Choroid plexus epithelial cell (primary cell): ENCODE measurements at regions not wholly inside any gene's neighbourhood (a gene's known extent, or its start where the extent isn't known, plus 50 kb on each side); places are given as distances from the start of the nearest gene placed in this dataset.
A peak's percentile ranks its signal among the peaks of the same experiment; 100 is the strongest.

Source experiments
- DNase-seq: peaks from one replicate; pipeline ENCODE4 v3.0.0-alpha.2; 2010; ENCODE audit warnings: low read depth
- H3K4me3 ChIP-seq: 2 replicates; pipeline ENCODE4 v1.5.1; 2011; ENCODE audit warnings: low read depth, mild to moderate bottlenecking, control low read depth, low read length, moderate library complexity
- TF ChIP-seq, protein P1 (sequence below): conservative IDR thresholded peaks from 2 replicates; pipeline ENCODE4 v1.5.1; 2011; ENCODE audit warnings: low read depth, mild to moderate bottlenecking, control low read depth, inconsistent platforms, low read length, moderate library complexity

DNA sequence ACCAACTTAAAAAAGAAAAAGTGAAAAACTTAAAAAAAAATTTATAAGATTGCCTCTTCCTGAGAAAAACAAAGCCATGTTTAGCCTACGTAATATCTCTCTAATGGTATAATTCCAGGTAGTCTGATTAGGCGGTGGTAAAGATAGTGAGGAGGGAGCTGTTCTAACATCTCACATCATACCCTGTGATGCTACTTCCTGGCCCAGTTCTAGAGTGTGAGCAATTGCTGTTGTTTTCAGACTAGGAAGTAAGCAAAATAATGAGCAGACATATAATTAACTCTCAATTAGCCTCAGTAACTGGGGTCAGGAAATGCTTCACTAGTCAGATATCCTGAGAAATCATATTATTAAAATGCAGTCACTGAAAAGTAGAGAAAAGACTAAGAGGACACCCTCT lies 113.9 kb downstream of the PHLDA1 start:
- DNase-seq: no peak
- TF ChIP-seq, protein P1, sequence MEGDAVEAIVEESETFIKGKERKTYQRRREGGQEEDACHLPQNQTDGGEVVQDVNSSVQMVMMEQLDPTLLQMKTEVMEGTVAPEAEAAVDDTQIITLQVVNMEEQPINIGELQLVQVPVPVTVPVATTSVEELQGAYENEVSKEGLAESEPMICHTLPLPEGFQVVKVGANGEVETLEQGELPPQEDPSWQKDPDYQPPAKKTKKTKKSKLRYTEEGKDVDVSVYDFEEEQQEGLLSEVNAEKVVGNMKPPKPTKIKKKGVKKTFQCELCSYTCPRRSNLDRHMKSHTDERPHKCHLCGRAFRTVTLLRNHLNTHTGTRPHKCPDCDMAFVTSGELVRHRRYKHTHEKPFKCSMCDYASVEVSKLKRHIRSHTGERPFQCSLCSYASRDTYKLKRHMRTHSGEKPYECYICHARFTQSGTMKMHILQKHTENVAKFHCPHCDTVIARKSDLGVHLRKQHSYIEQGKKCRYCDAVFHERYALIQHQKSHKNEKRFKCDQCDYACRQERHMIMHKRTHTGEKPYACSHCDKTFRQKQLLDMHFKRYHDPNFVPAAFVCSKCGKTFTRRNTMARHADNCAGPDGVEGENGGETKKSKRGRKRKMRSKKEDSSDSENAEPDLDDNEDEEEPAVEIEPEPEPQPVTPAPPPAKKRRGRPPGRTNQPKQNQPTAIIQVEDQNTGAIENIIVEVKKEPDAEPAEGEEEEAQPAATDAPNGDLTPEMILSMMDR: no peak
- no peak overlapping the region for H3K4me3 ChIP-seq

DNA sequence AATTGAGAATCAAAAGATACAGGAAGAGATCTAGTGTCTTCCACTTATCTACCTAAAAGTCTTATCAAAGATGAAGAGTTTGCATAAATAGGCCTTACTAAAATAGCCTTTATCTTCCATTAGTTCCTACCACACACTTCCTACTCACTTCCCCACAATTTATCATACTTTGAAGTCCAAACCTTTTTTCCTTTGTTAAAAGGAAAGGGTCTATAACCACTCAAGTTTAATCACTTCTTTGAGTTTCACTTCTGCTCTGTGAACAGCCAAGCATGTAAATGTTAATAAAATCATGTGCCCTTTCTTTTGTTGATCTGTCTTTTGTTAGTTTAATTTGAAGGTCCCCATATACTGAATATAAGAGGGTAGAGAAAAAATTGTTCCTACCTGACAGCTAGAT lies 114.5 kb downstream of the PHLDA1 start:
- TF ChIP-seq, protein P1: no peak
- DNase-seq: no peak

DNA sequence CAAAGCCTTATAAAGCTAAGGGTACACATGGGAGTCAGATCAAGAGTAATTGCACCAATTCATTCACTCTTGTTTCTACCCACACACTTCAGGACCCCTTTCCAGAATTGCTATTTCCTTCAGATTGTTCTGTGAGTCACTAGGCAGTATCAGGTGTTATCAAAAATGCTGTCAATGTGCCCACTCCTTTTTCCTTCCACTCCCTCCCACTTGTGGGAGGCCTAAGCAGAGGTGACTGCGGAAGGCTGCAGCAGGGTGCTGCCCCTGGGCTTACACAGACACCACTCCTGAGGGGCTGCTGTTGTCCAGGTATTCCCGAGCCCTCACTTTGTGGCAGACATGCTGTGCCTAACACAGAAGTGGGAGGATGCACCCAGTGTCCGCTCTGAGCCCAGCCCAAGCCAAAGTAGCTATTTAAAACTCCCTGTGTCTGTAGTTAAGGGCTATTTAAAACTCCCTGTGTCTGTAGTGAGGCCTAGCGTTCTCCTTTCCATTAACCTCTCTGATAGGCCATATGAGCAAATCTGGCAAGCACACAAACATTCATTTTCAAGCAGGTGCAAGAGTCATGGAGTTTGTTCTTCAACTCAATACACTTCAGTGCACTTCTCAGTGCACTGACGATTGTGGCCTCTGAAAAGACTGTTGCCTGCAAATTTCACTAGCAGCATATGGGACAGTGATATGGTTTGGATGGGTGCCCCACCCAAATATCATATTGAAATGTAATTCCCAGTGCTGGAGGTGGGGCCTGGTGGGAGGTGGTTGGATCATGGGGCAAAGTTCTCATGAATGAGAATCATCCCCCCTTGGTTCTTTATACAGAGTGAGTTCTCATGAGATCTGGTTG lies 117.8 kb downstream of the PHLDA1 start:
- TF ChIP-seq, protein P1: no peak
- no peak for DNase-seq
- no peak overlapping the region for H3K4me3 ChIP-seq

More for the DNA sequence above, 114.5 kb downstream of the PHLDA1 start:
- no peak overlapping the region for H3K4me3 ChIP-seq

DNA sequence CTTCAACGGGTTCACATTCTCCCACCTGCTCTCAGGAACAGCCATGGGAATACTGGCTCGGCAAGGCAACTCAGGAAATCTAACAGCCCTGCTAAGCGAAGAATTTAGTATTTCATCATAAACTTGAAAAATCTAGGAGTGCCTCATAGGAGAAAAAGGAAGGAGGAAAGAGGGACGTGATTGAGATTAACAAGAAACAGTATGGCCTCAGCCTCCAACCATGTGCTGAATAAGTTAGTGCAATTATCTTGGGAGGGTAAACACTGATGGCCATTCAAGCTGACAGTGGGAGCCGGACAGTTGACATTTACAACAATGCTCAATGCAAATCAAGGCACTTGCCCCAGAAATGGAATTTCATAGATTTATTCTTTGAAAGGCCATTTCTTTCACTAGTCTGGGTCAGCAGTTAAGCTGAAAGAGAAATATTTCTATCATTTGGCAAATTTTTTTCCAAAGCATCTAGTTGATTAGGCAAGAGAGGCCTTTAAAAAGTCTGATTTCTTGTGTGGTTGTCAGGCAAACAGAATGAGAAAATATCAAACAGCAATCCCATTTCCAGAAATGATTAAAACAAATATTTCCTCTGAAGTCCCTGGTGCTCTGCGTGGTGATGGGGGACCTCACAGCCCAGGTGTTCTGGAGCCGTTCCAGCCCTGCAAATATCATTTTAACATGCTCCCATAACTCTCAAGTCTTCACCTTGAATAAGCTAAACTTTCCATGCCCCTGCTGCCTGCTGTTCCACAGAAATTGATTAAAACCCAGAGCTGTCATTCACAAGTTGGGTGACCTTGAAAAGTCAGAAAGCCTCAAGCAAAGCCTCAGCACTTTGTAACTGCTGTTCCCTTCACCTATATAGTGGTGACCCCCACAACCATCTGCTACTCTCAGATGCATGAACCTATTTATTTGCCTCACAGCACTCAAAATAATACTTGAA lies 121.6 kb downstream of the PHLDA1 start:
- H3K4me3 ChIP-seq: no peak overlapping the region
- DNase-seq: no peak
- TF ChIP-seq, protein P1: no peak

DNA sequence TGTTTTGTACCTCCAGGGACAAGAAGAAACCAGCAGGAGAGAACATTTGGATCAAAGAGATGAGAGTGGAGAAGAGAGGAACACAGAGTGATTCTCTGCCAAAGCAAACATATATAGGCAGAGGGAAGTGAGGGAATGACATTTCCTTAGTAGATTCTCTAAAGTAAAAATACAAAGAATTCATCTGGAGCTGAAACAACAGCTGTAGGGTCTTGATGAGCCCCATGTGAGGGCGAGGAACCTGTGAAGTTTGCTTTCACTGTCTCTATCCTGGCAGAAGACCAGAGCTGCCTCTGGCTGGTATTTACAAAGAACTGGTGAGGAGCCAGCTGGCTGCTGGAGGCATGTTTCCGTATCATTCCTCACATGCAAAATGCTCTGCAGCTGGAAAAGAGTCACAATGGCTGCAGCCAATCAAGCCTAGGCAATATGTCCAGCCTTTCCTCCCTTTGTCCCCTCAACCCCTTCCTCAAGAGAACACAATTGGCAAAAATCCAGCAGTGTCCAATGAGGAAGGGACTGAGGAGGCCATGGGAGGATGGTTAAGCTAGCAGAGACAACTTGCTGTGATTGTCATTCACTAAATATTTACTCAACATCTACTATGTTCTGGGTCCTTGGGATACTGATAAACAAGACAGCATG lies 122.5 kb downstream of the PHLDA1 start:
- TF ChIP-seq, protein P1: no peak
- DNase-seq: peak; percentile 92
- H3K4me3 ChIP-seq: no peak overlapping the region

DNA sequence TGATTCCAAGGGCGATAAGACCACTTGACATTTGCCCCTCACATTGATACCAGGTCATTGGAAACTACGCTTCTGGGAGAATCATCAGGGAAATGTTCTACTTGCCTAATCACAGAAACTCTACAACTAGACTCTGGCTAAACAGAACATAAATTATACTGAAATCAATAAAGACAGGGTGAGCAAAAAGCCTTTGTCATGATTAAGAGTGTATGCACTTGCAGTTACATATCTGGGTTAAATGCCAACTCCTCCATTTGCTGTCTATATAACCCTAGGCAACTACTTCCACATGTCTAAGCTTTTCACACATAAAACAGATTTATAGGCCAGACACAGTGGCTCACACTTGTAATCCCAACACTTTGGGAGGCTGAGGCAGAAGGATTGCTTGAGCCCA lies 125.7 kb downstream of the PHLDA1 start:
- no peak overlapping the region for H3K4me3 ChIP-seq
- DNase-seq: no peak
- TF ChIP-seq, protein P1: no peak
